GM23338 (cell line): ENCODE measurements at regions not wholly inside any gene's neighbourhood (a gene's known extent, or its start where the extent isn't known, plus 50 kb on each side); places are given as distances from the start of the nearest gene placed in this dataset.

Experiments used
- ATAC-seq: fragments of 200-7000 bp; cut with Tn5 transposase; 3 replicates; pipeline ENCODE4 v1.9.1; 2020
- DNase-seq: peaks from one replicate; pipeline ENCODE4 v3.0.0-alpha.2; 2015; ENCODE audit warnings: low spot score
- H2AFZ ChIP-seq: fragments of 200-600 bp; sonication (generic); 2 replicates; pipeline ENCODE4 v1.8.0; 2016; ENCODE audit warnings: antibody characterized with exemption, mild to moderate bottlenecking, moderate library complexity
- H3F3A ChIP-seq: fragments of 200-600 bp; sonication (generic); replicated peaks from 2 replicates; pipeline ENCODE4 v1.8.0; 2017; ENCODE audit warnings: antibody characterized with exemption, mixed run types, low read depth
- H3K27ac ChIP-seq: fragments of 200-600 bp; sonication (generic); 2 replicates; pipeline ENCODE4 v1.6.1; 2016; ENCODE audit warnings: low read depth
- H3K27me3 ChIP-seq: fragments of 200-600 bp; sonication (generic); 2 replicates; pipeline ENCODE4 v1.8.0; 2016; ENCODE audit warnings: mild to moderate bottlenecking, mixed run types, moderate library complexity; ENCODE audit not compliant: insufficient read depth
- H3K36me3 ChIP-seq: fragments of 200-600 bp; sonication (generic); 2 replicates; pipeline ENCODE4 v1.8.0; 2016; ENCODE audit warnings: mild to moderate bottlenecking; ENCODE audit not compliant: insufficient read depth
- H3K4me1 ChIP-seq: fragments of 200-600 bp; sonication (generic); 2 replicates; pipeline ENCODE4 v1.8.0; 2016; ENCODE audit warnings: mild to moderate bottlenecking, moderate library complexity; ENCODE audit not compliant: insufficient read depth
- H3K4me2 ChIP-seq: fragments of 200-600 bp; sonication (generic); 2 replicates; pipeline ENCODE4 v1.7.1; 2017; ENCODE audit warnings: mixed run types
- H3K4me3 ChIP-seq: fragments of 200-600 bp; sonication (generic); 2 replicates; pipeline ENCODE4 v1.6.1; 2016; ENCODE audit warnings: mixed run types
- H3K79me2 ChIP-seq: fragments of 200-600 bp; sonication (generic); replicated peaks from 2 replicates; pipeline ENCODE4 v1.8.0; 2017; ENCODE audit warnings: mild to moderate bottlenecking; ENCODE audit not compliant: insufficient read depth
- H3K9me2 ChIP-seq: fragments of 200-600 bp; sonication (generic); 2 replicates; pipeline ENCODE4 v1.8.0; 2017; ENCODE audit not compliant: insufficient read depth
- H4K20me1 ChIP-seq: fragments of 200-600 bp; sonication (generic); replicated peaks from 2 replicates; pipeline ENCODE4 v1.8.0; 2017; ENCODE audit warnings: mild to moderate bottlenecking; ENCODE audit not compliant: insufficient read depth
- H3K27ac Mint-ChIP-seq: 2 replicates; pipeline ENCODE4 v1.8.0; 2020; ENCODE audit warnings: inconsistent platforms, mild to moderate bottlenecking, moderate library complexity, mixed read lengths
- H3K27me3 Mint-ChIP-seq: 3 replicates; pipeline ENCODE4 v1.8.0; 2022; ENCODE audit warnings: low read depth, mild to moderate bottlenecking, moderate library complexity, mixed read lengths, inconsistent platforms; ENCODE audit not compliant: insufficient read depth, poor library complexity
- H3K36me3 Mint-ChIP-seq: 3 replicates; pipeline ENCODE4 v1.8.0; 2021; ENCODE audit warnings: low read depth, mild to moderate bottlenecking, inconsistent platforms, moderate library complexity, mixed read lengths
- H3K4me1 Mint-ChIP-seq: 3 replicates; pipeline ENCODE4 v1.8.0; 2020; ENCODE audit warnings: mild to moderate bottlenecking, inconsistent platforms, mixed read lengths
- H3K4me3 Mint-ChIP-seq: 3 replicates; pipeline ENCODE4 v1.8.0; 2021; ENCODE audit warnings: moderate library complexity, mild to moderate bottlenecking, inconsistent platforms, mixed read lengths
- H3K9me3 Mint-ChIP-seq: 3 replicates; pipeline ENCODE4 v1.8.0; 2020; ENCODE audit warnings: moderate library complexity, mild to moderate bottlenecking, inconsistent platforms, mixed read lengths
- CREB1 ChIP-seq: fragments of 250-450 bp; sonication (Bioruptor Pico); IDR thresholded peaks from 2 replicates; pipeline ENCODE4 v1.5.0; 2020; ENCODE audit warnings: low read depth, mild to moderate bottlenecking, moderate library complexity
- EZH2 ChIP-seq: fragments of 200-600 bp; sonication (generic); IDR thresholded peaks from one replicate; pipeline ENCODE4 v1.8.0; 2017; ENCODE audit warnings: antibody characterized with exemption, mild to moderate bottlenecking, low read depth; ENCODE audit not compliant: unreplicated experiment
- EZH2phosphoT487 ChIP-seq: fragments of 200-600 bp; sonication (generic); IDR thresholded peaks from one replicate; pipeline ENCODE4 v1.8.1; 2018; ENCODE audit warnings: antibody characterized with exemption; ENCODE audit not compliant: unreplicated experiment
- JUNB ChIP-seq: IDR thresholded peaks from one replicate; pipeline ENCODE4 v1.6.1; 2016; ENCODE audit warnings: antibody characterized with exemption; ENCODE audit not compliant: unreplicated experiment
- NANOG ChIP-seq: IDR thresholded peaks from 2 replicates; pipeline ENCODE4 v1.6.1; 2016; ENCODE audit warnings: antibody characterized with exemption, borderline replicate concordance
- ZNF114 ChIP-seq: fragments of 250-450 bp; sonication (Bioruptor Pico); IDR thresholded peaks from 2 replicates; pipeline ENCODE4 v1.5.0; 2020; ENCODE audit warnings: mild to moderate bottlenecking, moderate library complexity
- TF ChIP-seq, protein P1 (sequence below): fragments of 250-450 bp; sonication (Bioruptor Pico); IDR thresholded peaks from 2 replicates; pipeline ENCODE4 v1.5.0; 2020; ENCODE audit warnings: mild to moderate bottlenecking, moderate library complexity

DNA sequence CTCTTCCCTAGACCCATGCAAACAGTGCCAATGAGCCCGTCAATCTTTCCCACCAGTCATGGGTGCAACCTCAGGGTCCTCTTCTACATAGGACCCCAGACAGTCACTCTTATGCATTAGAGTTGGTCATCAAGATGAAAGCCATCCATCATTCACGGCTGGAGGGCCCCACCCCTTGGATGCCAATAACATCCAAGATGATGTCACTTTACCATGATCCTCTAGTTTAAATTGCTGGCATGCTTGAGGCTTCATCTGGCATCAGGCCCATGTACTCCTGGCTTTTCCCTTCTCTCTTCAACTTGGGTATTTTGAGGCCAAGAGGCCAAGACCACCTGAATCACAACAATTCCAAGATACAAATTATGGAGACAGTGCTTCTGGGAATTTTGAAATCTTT lies 91.1 kb upstream of the MAPK4 start:
- Histone ChIP-seq H4K20me1 (no peaks in the 10 kb centered on the region), H3K36me3 (no peaks in the 10 kb centered on the region), H3K4me1 (no peaks in the 10 kb centered on the region), H3K9me2 (peaks cover 26% of the 10 kb centered on the region; the same call in 1 of the 2 replicates), H3K79me2 (no peaks in the 10 kb centered on the region), H2AFZ (no peak overlapping the region), H3K27me3 (no peaks in the 10 kb centered on the region), H3F3A (no peaks in the 10 kb centered on the region), H3K4me3 (no peak overlapping the region), H3K4me2 (no peak overlapping the region), H3K27ac (no peak overlapping the region)
- no peak overlapping the region for H3K27ac Mint-ChIP-seq
- no peaks in the 10 kb centered on the region for H3K4me1 Mint-ChIP-seq
- no peak for DNase-seq
- no peak for TF ChIP-seq CREB1 (CRISPR knock-in tag)
- TF ChIP-seq, protein P1, sequence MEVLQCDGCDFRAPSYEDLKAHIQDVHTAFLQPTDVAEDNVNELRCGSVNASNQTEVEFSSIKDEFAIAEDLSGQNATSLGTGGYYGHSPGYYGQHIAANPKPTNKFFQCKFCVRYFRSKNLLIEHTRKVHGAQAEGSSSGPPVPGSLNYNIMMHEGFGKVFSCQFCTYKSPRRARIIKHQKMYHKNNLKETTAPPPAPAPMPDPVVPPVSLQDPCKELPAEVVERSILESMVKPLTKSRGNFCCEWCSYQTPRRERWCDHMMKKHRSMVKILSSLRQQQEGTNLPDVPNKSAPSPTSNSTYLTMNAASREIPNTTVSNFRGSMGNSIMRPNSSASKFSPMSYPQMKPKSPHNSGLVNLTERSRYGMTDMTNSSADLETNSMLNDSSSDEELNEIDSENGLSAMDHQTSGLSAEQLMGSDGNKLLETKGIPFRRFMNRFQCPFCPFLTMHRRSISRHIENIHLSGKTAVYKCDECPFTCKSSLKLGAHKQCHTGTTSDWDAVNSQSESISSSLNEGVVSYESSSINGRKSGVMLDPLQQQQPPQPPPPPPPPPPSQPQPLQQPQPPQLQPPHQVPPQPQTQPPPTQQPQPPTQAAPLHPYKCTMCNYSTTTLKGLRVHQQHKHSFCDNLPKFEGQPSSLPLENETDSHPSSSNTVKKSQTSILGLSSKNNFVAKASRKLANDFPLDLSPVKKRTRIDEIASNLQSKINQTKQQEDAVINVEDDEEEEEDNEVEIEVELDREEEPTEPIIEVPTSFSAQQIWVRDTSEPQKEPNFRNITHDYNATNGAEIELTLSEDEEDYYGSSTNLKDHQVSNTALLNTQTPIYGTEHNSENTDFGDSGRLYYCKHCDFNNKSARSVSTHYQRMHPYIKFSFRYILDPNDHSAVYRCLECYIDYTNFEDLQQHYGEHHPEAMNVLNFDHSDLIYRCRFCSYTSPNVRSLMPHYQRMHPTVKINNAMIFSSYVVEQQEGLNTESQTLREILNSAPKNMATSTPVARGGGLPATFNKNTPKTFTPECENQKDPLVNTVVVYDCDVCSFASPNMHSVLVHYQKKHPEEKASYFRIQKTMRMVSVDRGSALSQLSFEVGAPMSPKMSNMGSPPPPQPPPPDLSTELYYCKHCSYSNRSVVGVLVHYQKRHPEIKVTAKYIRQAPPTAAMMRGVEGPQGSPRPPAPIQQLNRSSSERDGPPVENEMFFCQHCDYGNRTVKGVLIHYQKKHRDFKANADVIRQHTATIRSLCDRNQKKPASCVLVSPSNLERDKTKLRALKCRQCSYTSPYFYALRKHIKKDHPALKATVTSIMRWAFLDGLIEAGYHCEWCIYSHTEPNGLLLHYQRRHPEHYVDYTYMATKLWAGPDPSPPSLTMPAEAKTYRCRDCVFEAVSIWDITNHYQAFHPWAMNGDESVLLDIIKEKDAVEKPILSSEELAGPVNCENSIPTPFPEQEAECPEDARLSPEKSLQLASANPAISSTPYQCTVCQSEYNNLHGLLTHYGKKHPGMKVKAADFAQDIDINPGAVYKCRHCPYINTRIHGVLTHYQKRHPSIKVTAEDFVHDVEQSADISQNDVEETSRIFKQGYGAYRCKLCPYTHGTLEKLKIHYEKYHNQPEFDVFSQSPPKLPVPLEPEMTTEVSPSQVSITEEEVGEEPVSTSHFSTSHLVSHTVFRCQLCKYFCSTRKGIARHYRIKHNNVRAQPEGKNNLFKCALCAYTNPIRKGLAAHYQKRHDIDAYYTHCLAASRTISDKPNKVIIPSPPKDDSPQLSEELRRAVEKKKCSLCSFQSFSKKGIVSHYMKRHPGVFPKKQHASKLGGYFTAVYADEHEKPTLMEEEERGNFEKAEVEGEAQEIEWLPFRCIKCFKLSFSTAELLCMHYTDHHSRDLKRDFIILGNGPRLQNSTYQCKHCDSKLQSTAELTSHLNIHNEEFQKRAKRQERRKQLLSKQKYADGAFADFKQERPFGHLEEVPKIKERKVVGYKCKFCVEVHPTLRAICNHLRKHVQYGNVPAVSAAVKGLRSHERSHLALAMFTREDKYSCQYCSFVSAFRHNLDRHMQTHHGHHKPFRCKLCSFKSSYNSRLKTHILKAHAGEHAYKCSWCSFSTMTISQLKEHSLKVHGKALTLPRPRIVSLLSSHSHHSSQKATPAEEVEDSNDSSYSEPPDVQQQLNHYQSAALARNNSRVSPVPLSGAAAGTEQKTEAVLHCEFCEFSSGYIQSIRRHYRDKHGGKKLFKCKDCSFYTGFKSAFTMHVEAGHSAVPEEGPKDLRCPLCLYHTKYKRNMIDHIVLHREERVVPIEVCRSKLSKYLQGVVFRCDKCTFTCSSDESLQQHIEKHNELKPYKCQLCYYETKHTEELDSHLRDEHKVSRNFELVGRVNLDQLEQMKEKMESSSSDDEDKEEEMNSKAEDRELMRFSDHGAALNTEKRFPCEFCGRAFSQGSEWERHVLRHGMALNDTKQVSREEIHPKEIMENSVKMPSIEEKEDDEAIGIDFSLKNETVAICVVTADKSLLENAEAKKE (CRISPR knock-in tag), result no peak
- no peak for TF ChIP-seq ZNF114
- no peaks in the 10 kb centered on the region; the same call in 2 of the 3 replicates for H3K9me3 Mint-ChIP-seq
- H3K4me3 Mint-ChIP-seq, result no peak overlapping the region
- no peaks in the 10 kb centered on the region; the same call in 2 of the 3 replicates for H3K36me3 Mint-ChIP-seq
- ATAC-seq, result no peak
- peaks cover 6% of the 10 kb centered on the region for H3K27me3 Mint-ChIP-seq

DNA sequence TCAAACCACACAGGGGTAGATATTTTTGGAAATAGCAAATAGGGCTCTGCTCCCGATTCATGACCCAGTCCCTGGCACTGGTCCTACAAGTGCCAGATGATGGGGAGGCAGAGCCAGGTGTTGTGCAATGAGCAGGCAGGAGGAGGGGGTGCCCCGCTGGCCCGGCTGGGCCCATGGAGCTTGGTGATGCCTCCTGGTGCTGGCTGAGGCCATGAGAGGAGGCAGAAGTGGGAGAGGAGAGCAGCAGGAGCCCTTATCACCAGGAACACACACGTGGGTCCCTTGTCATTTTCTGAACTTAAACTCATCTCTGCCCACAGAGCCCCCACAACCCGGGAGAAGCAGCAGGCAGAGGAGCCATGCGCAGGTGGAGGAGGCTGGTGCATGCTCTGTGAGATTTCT lies 90.5 kb upstream of the MAPK4 start:
- H3K4me1 ChIP-seq, result no peaks in the 10 kb centered on the region
- DNase-seq (no peak), ATAC-seq (no peak)
- no peak overlapping the region for H3K4me2 ChIP-seq
- no peak overlapping the region for H3K27ac ChIP-seq
- H2AFZ ChIP-seq, result no peak overlapping the region
- peaks cover 26% of the 10 kb centered on the region; the same call in 1 of the 2 replicates for H3K9me2 ChIP-seq
- peaks cover 1% of the 10 kb centered on the region; the same call in 2 of the 3 replicates for H3K4me1 Mint-ChIP-seq
- H3K4me3 ChIP-seq, result no peak overlapping the region
- H3K36me3 Mint-ChIP-seq, result no peaks in the 10 kb centered on the region; the same call in 2 of the 3 replicates
- no peaks in the 10 kb centered on the region for H3K79me2 ChIP-seq
- no peak overlapping the region for H3K4me3 Mint-ChIP-seq
- no peaks in the 10 kb centered on the region for H3F3A ChIP-seq
- H3K9me3 Mint-ChIP-seq, result no peaks in the 10 kb centered on the region; the same call in 2 of the 3 replicates
- no peaks in the 10 kb centered on the region for H3K36me3 ChIP-seq
- H3K27ac Mint-ChIP-seq, result no peak overlapping the region
- H3K27me3 ChIP-seq, result no peaks in the 10 kb centered on the region
- H4K20me1 ChIP-seq, result no peaks in the 10 kb centered on the region
- peaks cover 10% of the 10 kb centered on the region for H3K27me3 Mint-ChIP-seq
- TF ChIP-seq CREB1 (CRISPR knock-in tag), result no peak
- TF ChIP-seq, protein P1 (CRISPR knock-in tag), result no peak
- TF ChIP-seq EZH2, result no peak
- no peak for TF ChIP-seq EZH2phosphoT487
- TF ChIP-seq JUNB, result no peak
- TF ChIP-seq NANOG, result no peak
- no peak for TF ChIP-seq ZNF114
